ENCODE measurements at regions not wholly inside any gene's neighbourhood (a gene's known extent, or its start where the extent isn't known, plus 50 kb on each side); places are given as distances from the start of the nearest gene placed in this dataset.

- intact Hi-C loops (cut with micrococcal nuclease), result no loop called here
- Histone ChIP-seq H2AFZ (ENCODE audit: insufficient read depth, low read depth, low read length, poor library complexity, severe bottlenecking) (no peak overlapping the region), H3K4me2 (replicated peaks; ENCODE audit: extremely low read depth, low read length, poor library complexity, severe bottlenecking) (no peak overlapping the region), H3K79me2 (ENCODE audit: insufficient read depth, low read length) (no peaks in the 10 kb centered on the region), H3K4me3 (replicated peaks in 1 of 3; ENCODE audit: low read depth in 2 of 3, low read length in 3 of 3) (no peak overlapping the region), H3K4me1 (ENCODE audit: control insufficient read depth in 1 of 2, insufficient read depth in 2 of 2, low read length in 2 of 2) (no peaks in the 10 kb centered on the region), H3K36me3 (replicated peaks in 1 of 2; ENCODE audit: control insufficient read depth in 1 of 2, insufficient read depth in 2 of 2, low read length in 2 of 2) (no peaks in the 10 kb centered on the region), H3K27ac (ENCODE audit: low read depth in 1 of 2, low read length in 2 of 2) (no peak overlapping the region), H3K27me3 (ENCODE audit: control insufficient read depth in 2 of 2, insufficient read depth in 2 of 2, low read length in 2 of 2) (peaks cover 0 to 4% of the 10 kb centered on the region in 2 donors), H4K20me1 (ENCODE audit: insufficient read depth, low read length) (no peaks in the 10 kb centered on the region), H3K9me3 (replicated peaks in 1 of 2; ENCODE audit: control insufficient read depth in 1 of 2, insufficient read depth in 1 of 2, low read length in 2 of 2) (peaks cover 0 to 9% of the 10 kb centered on the region in 2 donors), H3K9ac (ENCODE audit: insufficient read depth, low read length, poor library complexity, severe bottlenecking) (no peak overlapping the region)
- TF ChIP-seq CTCF (IDR thresholded peaks at IDR 0.05), result no peak
- Mint-ChIP-seq H3K27ac (no peak overlapping the region), H3K4me1 (peaks cover 5% of the 10 kb centered on the region), H3K27me3 (ENCODE audit: low read depth in 3 of 3) (peaks cover 2 to 9% (median 5%) of the 10 kb centered on the region in 3 donors), H3K36me3 (no peaks in the 10 kb centered on the region), H3K9me3 (peaks cover 4 to 17% (median 9%) of the 10 kb centered on the region in 7 donors), H3K4me3 (no peak overlapping the region)
- no peak for DNase-seq
- WGBS (ENCODE audit: insufficient coverage), result 100% methylated on average over 1 of the region's 1 CpG
Measured at GRCh38 chr2:45229411-45229810, 220.2 kb upstream of the SIX2 start.

GRCh38 chr2:45227347-45227746, 218.1 kb upstream of the SIX2 start:
- no peak for TF ChIP-seq CTCF (IDR thresholded peaks at IDR 0.05)
- no peak overlapping the region for H3K4me2 ChIP-seq (replicated peaks; ENCODE audit: extremely low read depth, low read length, poor library complexity, severe bottlenecking)
- no peaks in the 10 kb centered on the region for H3K79me2 ChIP-seq (ENCODE audit: insufficient read depth, low read length)
- H3K4me1 ChIP-seq (ENCODE audit: control insufficient read depth in 1 of 2, insufficient read depth in 2 of 2, low read length in 2 of 2), result no peaks in the 10 kb centered on the region
- H3K4me3 Mint-ChIP-seq, result no peak overlapping the region
- no peak overlapping the region for H3K27ac Mint-ChIP-seq
- no peak for DNase-seq
- no peak overlapping the region for H3K4me3 ChIP-seq (replicated peaks in 1 of 3; ENCODE audit: low read depth in 2 of 3, low read length in 3 of 3)
- H2AFZ ChIP-seq (ENCODE audit: insufficient read depth, low read depth, low read length, poor library complexity, severe bottlenecking), result no peak overlapping the region
- intact Hi-C loops (cut with micrococcal nuclease), result no loop called here
- H3K27me3 ChIP-seq (ENCODE audit: control insufficient read depth in 2 of 2, insufficient read depth in 2 of 2, low read length in 2 of 2), result peaks cover 0 to 4% of the 10 kb centered on the region in 2 donors
- peaks cover 4 to 10% (median 5%) of the 10 kb centered on the region in 3 donors for H3K27me3 Mint-ChIP-seq (ENCODE audit: low read depth in 3 of 3)
- H3K9me3 ChIP-seq (replicated peaks in 1 of 2; ENCODE audit: control insufficient read depth in 1 of 2, insufficient read depth in 1 of 2, low read length in 2 of 2), result peaks cover 0 to 9% of the 10 kb centered on the region in 2 donors
- no peaks in the 10 kb centered on the region for H3K4me1 Mint-ChIP-seq
- no peaks in the 10 kb centered on the region for H3K36me3 Mint-ChIP-seq
- WGBS (ENCODE audit: insufficient coverage), result 96% methylated on average over 3 of the region's 3 CpGs
- H3K9ac ChIP-seq (ENCODE audit: insufficient read depth, low read length, poor library complexity, severe bottlenecking), result no peak overlapping the region
- H3K36me3 ChIP-seq (replicated peaks in 1 of 2; ENCODE audit: control insufficient read depth in 1 of 2, insufficient read depth in 2 of 2, low read length in 2 of 2), result no peaks in the 10 kb centered on the region
- H3K27ac ChIP-seq (ENCODE audit: low read depth in 1 of 2, low read length in 2 of 2), result no peak overlapping the region
- peaks cover 4 to 17% (median 9%) of the 10 kb centered on the region in 7 donors for H3K9me3 Mint-ChIP-seq
- no peaks in the 10 kb centered on the region for H4K20me1 ChIP-seq (ENCODE audit: insufficient read depth, low read length)

Measured in CD14-positive monocyte (primary cell).